D721Med (cell line): ENCODE measurements at regions not wholly inside any gene's neighbourhood (a gene's known extent, or its start where the extent isn't known, plus 50 kb on each side); places are given as distances from the start of the nearest gene placed in this dataset.

Source experiments
- DNase-seq: peaks from one replicate; pipeline ENCODE4 v3.0.0; 2011; ENCODE audit warnings: low spot score; ENCODE audit not compliant: insufficient read length
- FAIRE-seq: peaks from 2 replicates; lab custom pipeline; 2011; peaks lifted over from hg19 to GRCh38; lab: Jason Lieb, UNC
- TF ChIP-seq, protein P1 (sequence below): IDR thresholded peaks from 2 replicates; pipeline ENCODE4 v1.5.1; 2012; ENCODE audit warnings: mild to moderate bottlenecking, control low read depth; ENCODE audit not compliant: insufficient read depth; ENCODE audit errors: missing control alignments

DNA sequence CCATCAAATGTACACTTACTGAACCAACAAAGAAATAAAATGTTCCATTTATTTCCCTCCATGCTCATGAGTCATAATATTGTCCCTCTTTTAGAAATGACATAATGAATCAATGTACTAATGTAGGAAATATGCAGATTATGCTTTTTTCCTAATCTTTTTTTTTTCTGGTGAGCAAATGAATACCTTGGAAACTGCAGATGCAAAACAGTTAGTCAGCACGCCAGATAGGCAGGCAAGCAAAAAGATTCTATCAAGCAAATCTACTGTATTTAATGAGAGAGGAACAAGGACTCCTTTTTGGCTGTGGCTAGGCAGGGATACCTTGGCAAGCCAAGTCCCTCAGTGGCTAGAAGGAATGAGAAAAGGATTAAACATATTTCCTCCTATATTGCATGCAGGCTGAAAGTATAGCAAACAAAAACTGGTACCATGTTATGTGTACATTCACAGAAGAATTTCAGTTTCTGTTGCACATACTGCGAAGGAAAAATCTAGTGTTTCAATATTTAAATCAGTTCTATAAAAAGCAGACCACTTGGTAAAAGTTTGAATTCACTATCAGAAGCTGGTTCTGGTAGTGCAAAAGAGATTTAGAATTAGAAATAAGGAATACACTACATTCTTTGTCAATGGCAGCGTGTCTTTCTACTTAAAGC lies 605.4 kb downstream of the TLE1 start:
- FAIRE-seq (no peak), DNase-seq (no peak)
- TF ChIP-seq, protein P1, sequence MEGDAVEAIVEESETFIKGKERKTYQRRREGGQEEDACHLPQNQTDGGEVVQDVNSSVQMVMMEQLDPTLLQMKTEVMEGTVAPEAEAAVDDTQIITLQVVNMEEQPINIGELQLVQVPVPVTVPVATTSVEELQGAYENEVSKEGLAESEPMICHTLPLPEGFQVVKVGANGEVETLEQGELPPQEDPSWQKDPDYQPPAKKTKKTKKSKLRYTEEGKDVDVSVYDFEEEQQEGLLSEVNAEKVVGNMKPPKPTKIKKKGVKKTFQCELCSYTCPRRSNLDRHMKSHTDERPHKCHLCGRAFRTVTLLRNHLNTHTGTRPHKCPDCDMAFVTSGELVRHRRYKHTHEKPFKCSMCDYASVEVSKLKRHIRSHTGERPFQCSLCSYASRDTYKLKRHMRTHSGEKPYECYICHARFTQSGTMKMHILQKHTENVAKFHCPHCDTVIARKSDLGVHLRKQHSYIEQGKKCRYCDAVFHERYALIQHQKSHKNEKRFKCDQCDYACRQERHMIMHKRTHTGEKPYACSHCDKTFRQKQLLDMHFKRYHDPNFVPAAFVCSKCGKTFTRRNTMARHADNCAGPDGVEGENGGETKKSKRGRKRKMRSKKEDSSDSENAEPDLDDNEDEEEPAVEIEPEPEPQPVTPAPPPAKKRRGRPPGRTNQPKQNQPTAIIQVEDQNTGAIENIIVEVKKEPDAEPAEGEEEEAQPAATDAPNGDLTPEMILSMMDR = no peak

DNA sequence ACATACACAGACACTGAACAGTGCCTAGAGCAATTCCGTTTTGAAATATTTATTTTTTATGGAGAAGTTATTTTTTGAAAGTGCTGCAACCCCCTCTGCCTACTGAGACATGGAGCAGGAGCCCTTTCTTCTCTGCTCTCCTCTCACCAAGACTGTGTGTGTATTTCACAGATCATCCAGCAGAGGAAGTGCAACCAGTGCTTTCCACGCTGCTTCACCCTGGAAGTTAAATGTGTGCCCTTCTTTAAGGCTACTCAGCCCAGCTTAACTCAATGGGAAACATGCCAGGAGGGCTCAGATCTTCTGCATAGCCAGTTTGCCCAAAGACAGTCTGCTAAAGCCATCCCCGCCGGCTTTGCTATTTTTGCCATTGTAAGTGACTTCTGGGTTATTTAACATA lies 606.3 kb downstream of the TLE1 start:
- no peak for DNase-seq
- TF ChIP-seq, protein P1 = peak; percentile 37
- no peak for FAIRE-seq

DNA sequence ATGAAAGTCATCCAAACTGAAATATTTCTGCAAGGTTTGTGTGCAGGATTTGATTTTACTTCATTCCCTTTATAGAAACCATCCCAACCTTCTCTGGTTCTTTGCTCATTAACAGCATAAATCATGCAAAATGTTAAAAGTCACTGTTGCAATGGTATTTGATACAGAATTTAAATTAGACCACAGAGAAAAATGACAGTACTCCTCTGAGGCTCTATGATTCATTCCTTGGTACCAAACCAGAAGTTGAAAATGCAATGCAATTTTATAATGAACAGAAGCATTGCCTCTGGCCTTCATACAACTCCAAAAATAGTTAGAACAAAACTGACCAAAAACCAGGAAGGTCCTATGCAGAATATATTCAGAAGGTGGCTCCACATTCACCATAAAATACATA lies 607.1 kb downstream of the TLE1 start:
- TF ChIP-seq, protein P1 = no peak
- DNase-seq (no peak), FAIRE-seq (no peak)

DNA sequence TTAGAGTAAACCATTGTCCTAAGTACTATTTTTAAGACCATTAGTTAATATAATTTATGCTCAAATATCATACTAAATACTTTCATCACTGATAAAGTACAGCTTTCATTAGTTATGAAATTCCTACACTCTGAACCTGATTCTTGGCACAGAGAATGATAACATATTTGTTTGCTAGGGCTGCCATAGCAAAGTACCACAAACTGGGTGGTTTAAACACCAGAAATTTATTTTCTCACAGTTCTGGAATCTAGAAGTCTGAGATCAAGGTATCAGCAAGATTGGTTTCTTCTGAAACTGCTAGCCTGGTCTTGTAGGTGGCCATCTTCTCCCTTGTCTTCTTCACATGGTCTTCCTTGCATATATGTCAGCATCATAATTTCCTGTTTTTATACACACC lies 608.4 kb downstream of the TLE1 start:
- TF ChIP-seq, protein P1 = no peak
- no peak for DNase-seq
- no peak for FAIRE-seq

DNA sequence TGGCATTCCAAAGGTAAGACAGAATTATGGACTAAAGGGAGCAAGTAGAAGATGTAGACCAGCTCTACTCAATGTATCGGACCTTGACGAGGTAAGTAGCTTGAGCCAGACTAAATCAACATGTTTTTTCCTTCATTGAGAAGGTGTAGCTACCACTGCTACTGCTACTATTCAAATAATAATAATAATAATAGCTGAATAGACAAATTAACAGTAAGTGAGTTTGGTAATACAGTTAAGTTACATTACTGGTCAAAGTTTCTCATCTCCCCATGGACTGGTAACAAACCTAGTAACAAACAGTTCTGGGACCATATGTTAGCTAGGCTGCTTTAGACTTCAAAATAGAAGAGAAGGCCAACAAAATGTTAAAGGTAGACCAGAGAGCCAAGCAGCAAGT lies 609.2 kb downstream of the TLE1 start:
- DNase-seq (no peak), FAIRE-seq (no peak)
- TF ChIP-seq, protein P1 = no peak

DNA sequence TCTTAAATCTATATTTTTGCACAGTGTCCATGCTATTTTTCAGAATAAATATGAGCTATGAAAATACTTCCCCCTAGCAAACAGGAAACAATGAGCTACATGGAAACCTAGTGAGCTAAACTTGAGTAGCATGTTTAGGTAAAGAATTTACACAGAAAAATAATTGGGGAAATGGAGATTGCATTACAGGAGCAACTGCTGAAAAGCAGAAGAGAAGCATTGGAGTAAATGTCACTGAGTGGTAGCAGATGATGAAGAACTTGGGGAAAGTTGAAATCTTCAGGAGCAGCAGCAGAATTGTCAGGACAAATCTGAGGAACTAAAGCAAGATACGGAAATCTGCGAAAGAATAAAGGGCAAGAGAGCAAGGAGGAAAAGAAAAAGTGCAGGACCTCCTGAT lies 610.3 kb downstream of the TLE1 start:
- DNase-seq (no peak), FAIRE-seq (no peak)
- TF ChIP-seq, protein P1 = no peak

DNA sequence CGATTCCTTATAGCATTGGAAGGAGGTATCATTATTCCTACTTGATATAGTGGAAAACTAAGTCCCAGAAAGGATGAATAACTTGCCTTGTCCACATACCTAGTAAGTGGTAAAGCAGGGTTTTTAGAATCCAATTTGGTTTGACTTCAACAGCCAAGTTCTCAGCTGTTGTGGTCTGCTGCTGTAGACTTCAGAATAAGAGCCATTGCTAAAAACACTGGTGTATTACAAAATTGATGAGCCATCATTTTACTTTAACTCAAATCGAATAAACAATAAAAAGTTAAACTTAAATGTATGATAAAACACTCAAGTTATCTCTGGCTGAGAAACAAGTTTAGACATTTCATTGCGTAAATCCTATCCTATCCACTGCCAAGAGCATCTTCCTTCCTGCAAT lies 610.8 kb downstream of the TLE1 start:
- DNase-seq (no peak), FAIRE-seq (no peak)
- TF ChIP-seq, protein P1 = no peak
